GM23338 (cell line): ENCODE measurements at regions not wholly inside any gene's neighbourhood (a gene's known extent, or its start where the extent isn't known, plus 50 kb on each side); places are given as distances from the start of the nearest gene placed in this dataset.

ENCODE experiments used
- ATAC-seq: fragments of 200-7000 bp; cut with Tn5 transposase; 3 replicates; pipeline ENCODE4 v1.9.1; 2020
- DNase-seq: peaks from one replicate; pipeline ENCODE4 v3.0.0-alpha.2; 2015; ENCODE audit warnings: low spot score
- H2AFZ ChIP-seq: fragments of 200-600 bp; sonication (generic); 2 replicates; pipeline ENCODE4 v1.8.0; 2016; ENCODE audit warnings: antibody characterized with exemption, mild to moderate bottlenecking, moderate library complexity
- H3F3A ChIP-seq: fragments of 200-600 bp; sonication (generic); replicated peaks from 2 replicates; pipeline ENCODE4 v1.8.0; 2017; ENCODE audit warnings: antibody characterized with exemption, mixed run types, low read depth
- H3K27ac ChIP-seq: fragments of 200-600 bp; sonication (generic); 2 replicates; pipeline ENCODE4 v1.6.1; 2016; ENCODE audit warnings: low read depth
- H3K27me3 ChIP-seq: fragments of 200-600 bp; sonication (generic); 2 replicates; pipeline ENCODE4 v1.8.0; 2016; ENCODE audit warnings: mild to moderate bottlenecking, mixed run types, moderate library complexity; ENCODE audit not compliant: insufficient read depth
- H3K36me3 ChIP-seq: fragments of 200-600 bp; sonication (generic); 2 replicates; pipeline ENCODE4 v1.8.0; 2016; ENCODE audit warnings: mild to moderate bottlenecking; ENCODE audit not compliant: insufficient read depth
- H3K4me1 ChIP-seq: fragments of 200-600 bp; sonication (generic); 2 replicates; pipeline ENCODE4 v1.8.0; 2016; ENCODE audit warnings: mild to moderate bottlenecking, moderate library complexity; ENCODE audit not compliant: insufficient read depth
- H3K4me2 ChIP-seq: fragments of 200-600 bp; sonication (generic); 2 replicates; pipeline ENCODE4 v1.7.1; 2017; ENCODE audit warnings: mixed run types
- H3K4me3 ChIP-seq: fragments of 200-600 bp; sonication (generic); 2 replicates; pipeline ENCODE4 v1.6.1; 2016; ENCODE audit warnings: mixed run types
- H3K79me2 ChIP-seq: fragments of 200-600 bp; sonication (generic); replicated peaks from 2 replicates; pipeline ENCODE4 v1.8.0; 2017; ENCODE audit warnings: mild to moderate bottlenecking; ENCODE audit not compliant: insufficient read depth
- H3K9me2 ChIP-seq: fragments of 200-600 bp; sonication (generic); 2 replicates; pipeline ENCODE4 v1.8.0; 2017; ENCODE audit not compliant: insufficient read depth
- H4K20me1 ChIP-seq: fragments of 200-600 bp; sonication (generic); replicated peaks from 2 replicates; pipeline ENCODE4 v1.8.0; 2017; ENCODE audit warnings: mild to moderate bottlenecking; ENCODE audit not compliant: insufficient read depth
- H3K27ac Mint-ChIP-seq: 2 replicates; pipeline ENCODE4 v1.8.0; 2020; ENCODE audit warnings: inconsistent platforms, mild to moderate bottlenecking, moderate library complexity, mixed read lengths
- H3K27me3 Mint-ChIP-seq: 3 replicates; pipeline ENCODE4 v1.8.0; 2022; ENCODE audit warnings: low read depth, mild to moderate bottlenecking, moderate library complexity, mixed read lengths, inconsistent platforms; ENCODE audit not compliant: insufficient read depth, poor library complexity
- H3K36me3 Mint-ChIP-seq: 3 replicates; pipeline ENCODE4 v1.8.0; 2021; ENCODE audit warnings: low read depth, mild to moderate bottlenecking, inconsistent platforms, moderate library complexity, mixed read lengths
- H3K4me1 Mint-ChIP-seq: 3 replicates; pipeline ENCODE4 v1.8.0; 2020; ENCODE audit warnings: mild to moderate bottlenecking, inconsistent platforms, mixed read lengths
- H3K4me3 Mint-ChIP-seq: 3 replicates; pipeline ENCODE4 v1.8.0; 2021; ENCODE audit warnings: moderate library complexity, mild to moderate bottlenecking, inconsistent platforms, mixed read lengths
- H3K9me3 Mint-ChIP-seq: 3 replicates; pipeline ENCODE4 v1.8.0; 2020; ENCODE audit warnings: moderate library complexity, mild to moderate bottlenecking, inconsistent platforms, mixed read lengths
- CTCF ChIP-seq, 2 experiments: fragments of 200-600 bp in 1 of 2; sonication (generic) in 1 of 2; conservative IDR thresholded peaks; 2 replicates each; pipeline versions ENCODE4 v1.5.1 to v1.6.1; 2016 to 2017; ENCODE audit warnings: antibody characterized with exemption in 2 of 2, low read depth in 2 of 2, mild to moderate bottlenecking in 2 of 2, moderate library complexity in 1 of 2
- ETS1 ChIP-seq: IDR thresholded peaks from 2 replicates; pipeline ENCODE4 v1.6.1; 2016; ENCODE audit warnings: antibody characterized with exemption
- EZH2phosphoT487 ChIP-seq: fragments of 200-600 bp; sonication (generic); IDR thresholded peaks from one replicate; pipeline ENCODE4 v1.8.1; 2018; ENCODE audit warnings: antibody characterized with exemption; ENCODE audit not compliant: unreplicated experiment
- JUNB ChIP-seq: IDR thresholded peaks from one replicate; pipeline ENCODE4 v1.6.1; 2016; ENCODE audit warnings: antibody characterized with exemption; ENCODE audit not compliant: unreplicated experiment
- NANOG ChIP-seq: IDR thresholded peaks from 2 replicates; pipeline ENCODE4 v1.6.1; 2016; ENCODE audit warnings: antibody characterized with exemption, borderline replicate concordance
- REST ChIP-seq: IDR thresholded peaks from one replicate; pipeline ENCODE4 v1.6.1; 2018; ENCODE audit warnings: antibody characterized with exemption; ENCODE audit not compliant: unreplicated experiment
- ZNF462 ChIP-seq: fragments of 250-450 bp; sonication (Bioruptor Pico); IDR thresholded peaks from 2 replicates; pipeline ENCODE4 v1.5.0; 2020; ENCODE audit warnings: mild to moderate bottlenecking, moderate library complexity

GRCh38 chr18:65352186-65352585 lies 398.6 kb upstream of the CDH7 start:
- no peaks in the 10 kb centered on the region for H3K27me3 ChIP-seq
- H3K27ac Mint-ChIP-seq = no peak overlapping the region
- no peak overlapping the region for H3K4me3 Mint-ChIP-seq
- TF ChIP-seq CTCF (conservative IDR thresholded peaks at IDR 0.05; ENCODE audit: low read depth in 2 of 2) (no peak), NANOG (no peak), ETS1 (no peak)
- no peak overlapping the region for H3K4me2 ChIP-seq
- H3K36me3 ChIP-seq = no peaks in the 10 kb centered on the region
- H3K4me1 ChIP-seq = no peaks in the 10 kb centered on the region
- H3K9me3 Mint-ChIP-seq = no peaks in the 10 kb centered on the region
- H3K27me3 Mint-ChIP-seq = peaks cover 2% of the 10 kb centered on the region
- DNase-seq (no peak), ATAC-seq (no peak)
- H3K4me3 ChIP-seq = no peak overlapping the region
- no peaks in the 10 kb centered on the region for H3F3A ChIP-seq
- H3K9me2 ChIP-seq = no peaks in the 10 kb centered on the region
- peaks cover 3% of the 10 kb centered on the region; the same call in 2 of the 3 replicates for H3K4me1 Mint-ChIP-seq
- no peaks in the 10 kb centered on the region for H3K36me3 Mint-ChIP-seq
- no peaks in the 10 kb centered on the region for H4K20me1 ChIP-seq
- no peak overlapping the region for H3K27ac ChIP-seq
- no peak overlapping the region for H2AFZ ChIP-seq
- no peaks in the 10 kb centered on the region for H3K79me2 ChIP-seq

GRCh38 chr18:65349635-65350034 lies 401.2 kb upstream of the CDH7 start:
- Histone ChIP-seq H3K36me3 (no peaks in the 10 kb centered on the region), H3K79me2 (no peaks in the 10 kb centered on the region), H3K9me2 (no peaks in the 10 kb centered on the region), H2AFZ (no peak overlapping the region), H3K4me2 (no peak overlapping the region), H3K27me3 (no peaks in the 10 kb centered on the region), H3K27ac (no peak overlapping the region), H3F3A (no peaks in the 10 kb centered on the region), H3K4me3 (no peak overlapping the region), H3K4me1 (no peaks in the 10 kb centered on the region), H4K20me1 (no peaks in the 10 kb centered on the region)
- ATAC-seq (no peak), DNase-seq (no peak)
- Mint-ChIP-seq H3K36me3 (no peaks in the 10 kb centered on the region), H3K9me3 (no peaks in the 10 kb centered on the region), H3K4me3 (no peak overlapping the region), H3K27me3 (peaks cover 2% of the 10 kb centered on the region), H3K4me1 (peaks cover 3% of the 10 kb centered on the region; the same call in 2 of the 3 replicates), H3K27ac (no peak overlapping the region)
- TF ChIP-seq EZH2phosphoT487 (no peak), ZNF462 (no peak), JUNB (no peak), CTCF (conservative IDR thresholded peaks at IDR 0.05; ENCODE audit: low read depth in 2 of 2) (no peak), REST (no peak)
